ENCODE measurements at regions not wholly inside any gene's neighbourhood (a gene's known extent, or its start where the extent isn't known, plus 50 kb on each side); places are given as distances from the start of the nearest gene placed in this dataset.

DNA sequence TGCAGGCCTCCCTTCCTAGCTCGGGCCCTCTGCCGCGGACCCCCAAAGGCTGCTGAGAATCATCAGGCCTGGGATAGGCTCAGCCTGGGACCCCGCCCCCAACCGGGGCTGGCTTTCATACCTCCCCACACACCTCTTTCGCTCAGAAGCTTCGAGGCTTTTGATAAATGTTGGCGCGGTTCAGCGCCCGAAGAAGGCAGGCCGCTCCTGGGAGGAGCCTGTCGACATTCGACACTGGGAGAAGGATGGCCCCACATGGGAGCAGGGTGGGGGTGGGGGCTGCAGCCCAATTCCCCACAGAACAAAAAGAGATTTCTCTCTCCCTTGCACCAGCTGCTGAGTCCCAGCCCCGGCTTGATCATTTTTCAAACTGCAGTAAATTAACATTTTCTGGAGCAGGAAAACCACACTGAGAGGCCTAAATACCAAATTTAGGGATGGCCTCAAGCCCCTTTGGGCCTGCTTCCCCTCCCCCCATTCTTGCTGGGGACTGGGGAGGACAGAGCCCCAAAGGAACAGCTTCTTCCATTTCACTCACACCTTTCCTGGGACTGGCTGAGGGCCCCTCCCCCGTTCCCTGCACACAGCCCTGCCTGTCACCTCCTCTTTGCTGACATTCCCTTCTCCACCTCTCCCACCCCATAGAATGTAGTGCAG, 112.9 kb upstream of the PJA1 start:
- Histone ChIP-seq H3K27ac (replicated peaks in 1 of 4) (peak overlapping the region in 2 of 4 donors; percentile 5 to 26), H3K4me3 (no peak overlapping the region), H3K9me3 (no peaks in the 10 kb centered on the region), H3K36me3 (no peaks in the 10 kb centered on the region), H3K27me3 (no peaks in the 10 kb centered on the region), H3K4me1 (peaks cover 0 to 61% (median 45%) of the 10 kb centered on the region in 4 donors)
- no peak for TF ChIP-seq POLR2AphosphoS5 (IDR thresholded peaks at IDR 0.05)
- no peak for TF ChIP-seq POLR2A (IDR thresholded peaks at IDR 0.05; ENCODE audit: low read depth)
- no peak for TF ChIP-seq EP300 (IDR thresholded peaks at IDR 0.05)
- no peak for TF ChIP-seq CTCF (IDR thresholded peaks at IDR 0.05)
- no peak for DNase-seq (ENCODE audit: extremely low spot score)
- intact Hi-C loops (cut with DNase I), result no loop called here
- 43% methylated on average over 2 of the region's 16 CpGs for WGBS

- H3K36me3 ChIP-seq, result no peaks in the 10 kb centered on the region
- H3K4me1 ChIP-seq, result peaks cover 0 to 61% (median 45%) of the 10 kb centered on the region in 4 donors
- no peaks in the 10 kb centered on the region for H3K27me3 ChIP-seq
- TF ChIP-seq POLR2AphosphoS5 (IDR thresholded peaks at IDR 0.05) (no peak), EP300 (IDR thresholded peaks at IDR 0.05) (no peak), CTCF (IDR thresholded peaks at IDR 0.05) (no peak), POLR2A (IDR thresholded peaks at IDR 0.05; ENCODE audit: low read depth) (no peak)
- 77% methylated on average over 8 of the region's 9 CpGs for WGBS
- H3K27ac ChIP-seq (replicated peaks in 1 of 4), result peak overlapping the region in 2 of 4 donors; percentile 5 to 26
- intact Hi-C loops (cut with DNase I), result no loop called here
- no peaks in the 10 kb centered on the region for H3K9me3 ChIP-seq
- DNase-seq (ENCODE audit: extremely low spot score), result no peak
- H3K4me3 ChIP-seq, result no peak overlapping the region
Measured at GRCh38 chrX:69277369-69277990, 112.2 kb upstream of the PJA1 start.

DNA sequence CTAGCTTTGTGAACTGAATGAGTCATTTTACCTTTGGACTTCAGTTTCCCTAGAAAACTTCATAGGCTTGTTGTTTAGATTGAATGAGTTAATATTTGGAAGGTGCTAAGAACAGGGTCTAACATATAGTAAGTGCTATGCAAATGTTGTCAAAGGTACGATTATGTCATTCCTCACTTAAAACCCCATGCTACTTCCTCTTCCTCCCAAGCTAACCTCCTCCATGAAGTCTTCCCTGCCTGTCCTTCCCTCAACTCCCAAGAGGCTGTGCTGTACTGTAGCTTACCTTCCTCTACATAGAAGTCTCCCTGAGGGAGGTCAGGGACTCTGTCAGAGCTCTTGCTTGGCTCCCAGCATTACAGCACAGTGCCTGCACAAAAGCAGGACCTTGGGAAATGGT, 103.4 kb upstream of the PJA1 start:
- DNase-seq (ENCODE audit: extremely low spot score), result no peak
- no peaks in the 10 kb centered on the region for H3K27me3 ChIP-seq
- WGBS, result 65% methylated on average over 1 of the region's 1 CpG
- H3K9me3 ChIP-seq, result no peaks in the 10 kb centered on the region
- TF ChIP-seq POLR2AphosphoS5 (IDR thresholded peaks at IDR 0.05) (no peak), POLR2A (IDR thresholded peaks at IDR 0.05; ENCODE audit: low read depth) (no peak), EP300 (IDR thresholded peaks at IDR 0.05) (no peak), CTCF (IDR thresholded peaks at IDR 0.05) (no peak)
- no peaks in the 10 kb centered on the region for H3K36me3 ChIP-seq
- no peak overlapping the region for H3K4me3 ChIP-seq
- intact Hi-C loops (cut with DNase I), result no loop called here
- H3K27ac ChIP-seq (replicated peaks in 1 of 4), result no peak overlapping the region
- no peaks in the 10 kb centered on the region for H3K4me1 ChIP-seq

DNA sequence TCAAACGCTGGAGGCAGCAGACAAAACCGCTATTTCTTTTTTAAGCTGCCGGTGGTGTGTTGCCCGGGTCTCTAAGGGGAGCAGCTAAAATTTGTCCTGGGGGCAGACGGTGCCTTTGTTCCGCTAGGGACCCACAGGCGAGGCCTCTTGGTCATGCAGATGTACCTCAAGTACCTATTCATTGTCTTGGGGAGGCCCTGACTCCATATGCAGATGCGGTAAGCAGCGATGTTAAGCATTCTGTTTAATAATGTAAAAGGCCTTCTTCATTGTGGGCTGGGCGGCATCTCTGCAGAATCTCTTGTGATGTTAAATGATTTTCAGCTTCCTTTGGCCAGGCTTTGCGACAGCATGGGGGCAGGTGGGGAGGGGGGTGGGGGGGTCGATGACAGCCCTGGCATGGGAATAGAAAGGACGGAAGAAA, 98.9 kb upstream of the PJA1 start:
- no peaks in the 10 kb centered on the region for H3K36me3 ChIP-seq
- H3K27ac ChIP-seq (replicated peaks in 1 of 4), result no peak overlapping the region
- no peak for TF ChIP-seq POLR2A (IDR thresholded peaks at IDR 0.05; ENCODE audit: low read depth)
- TF ChIP-seq CTCF (IDR thresholded peaks at IDR 0.05), result no peak
- no peak for TF ChIP-seq EP300 (IDR thresholded peaks at IDR 0.05)
- TF ChIP-seq POLR2AphosphoS5 (IDR thresholded peaks at IDR 0.05), result no peak
- DNase-seq (ENCODE audit: extremely low spot score), result no peak
- WGBS, result 55% methylated on average over 13 of the region's 13 CpGs
- H3K4me3 ChIP-seq, result no peak overlapping the region
- H3K4me1 ChIP-seq, result peaks cover 0 to 6% (median 2%) of the 10 kb centered on the region in 4 donors
- intact Hi-C loops (cut with DNase I), result no loop called here
- H3K9me3 ChIP-seq, result no peaks in the 10 kb centered on the region
- peaks cover 0 to 4% (median 0%) of the 10 kb centered on the region in 4 donors for H3K27me3 ChIP-seq

Measured in esophagus muscularis mucosa (tissue), 4 donors.